Activated CD8-positive, alpha-beta memory T cell treated with anti-CD3 and anti-CD28 coated beads, Interleukin-2, amount 50 U/mL, for 1 hour (primary cell): ENCODE measurements at regions not wholly inside any gene's neighbourhood (a gene's known extent, or its start where the extent isn't known, plus 50 kb on each side); places are given as distances from the start of the nearest gene placed in this dataset.
"Not testable (repeated sequence)": the region's sequence is repeated elsewhere in the genome, so short reads cannot be mapped to it uniquely, and the experiment has no call there.

ENCODE experiments used
- DNase-seq: peaks from one replicate; pipeline ENCODE4 v3.0.0-alpha.2; 2020; ENCODE audit errors: extremely low read depth

- no peak for DNase-seq
Observed at GRCh38 chr2:150853263-150853662, 365.8 kb upstream of the RND3 start.

GRCh38 chr2:150850641-150851040 is 363.2 kb upstream of the RND3 start:
- no peak for DNase-seq

- DNase-seq: no peak
Observed at GRCh38 chr2:150847578-150847977, 360.1 kb upstream of the RND3 start.

- no peak for DNase-seq
Observed at GRCh38 chr2:150846691-150847090, 359.2 kb upstream of the RND3 start.

- DNase-seq: no peak
Observed at GRCh38 chr2:150832686-150833085, 345.2 kb upstream of the RND3 start.

- DNase-seq: no peak
Observed at GRCh38 chr2:150824118-150824517, 336.7 kb upstream of the RND3 start.

GRCh38 chr2:150817422-150817821 is 330.0 kb upstream of the RND3 start:
- DNase-seq: no peak

GRCh38 chr2:150812664-150813367 is 325.3 kb upstream of the RND3 start:
- no peak for DNase-seq

GRCh38 chr2:150812066-150812465 is 324.6 kb upstream of the RND3 start:
- DNase-seq: no peak

- no peak for DNase-seq
Observed at GRCh38 chr2:150811259-150811855, 323.9 kb upstream of the RND3 start.

- DNase-seq: no peak
Observed at GRCh38 chr2:150809103-150809502, 321.6 kb upstream of the RND3 start.

- no peak for DNase-seq
Observed at GRCh38 chr2:150806336-150806735, 318.9 kb upstream of the RND3 start.

GRCh38 chr2:150803689-150804398 is 316.4 kb upstream of the RND3 start:
- no peak for DNase-seq

- no peak for DNase-seq
Observed at GRCh38 chr2:150802635-150803034, 315.2 kb upstream of the RND3 start.

GRCh38 chr2:150796236-150796635 is 308.8 kb upstream of the RND3 start:
- DNase-seq: not testable (repeated sequence)

- no peak for DNase-seq
Observed at GRCh38 chr2:150792780-150793300, 305.4 kb upstream of the RND3 start.

- DNase-seq: no peak
Observed at GRCh38 chr2:150791567-150791966, 304.1 kb upstream of the RND3 start.

- DNase-seq: no peak
Observed at GRCh38 chr2:150789376-150789905, 302.0 kb upstream of the RND3 start.

- no peak for DNase-seq
Observed at GRCh38 chr2:150788426-150789140, 301.1 kb upstream of the RND3 start.

- no peak for DNase-seq
Observed at GRCh38 chr2:150787353-150788093, 300.1 kb upstream of the RND3 start.

- no peak for DNase-seq
Observed at GRCh38 chr2:150784389-150784788, 296.9 kb upstream of the RND3 start.
